BJ (cell line): ENCODE measurements at regions not wholly inside any gene's neighbourhood (a gene's known extent, or its start where the extent isn't known, plus 50 kb on each side); places are given as distances from the start of the nearest gene placed in this dataset.

Source experiments
- CTCF ChIA-PET: fragments of 350-600 bp; formaldehyde crosslinking; extraction: SDS; loops from one replicate; lab custom pipeline; 2021; ENCODE audit warnings: antibody characterized with exemption, inconsistent platforms; lab: Yijun Ruan, JAX
- POLR2A ChIA-PET: fragments of 300-600 bp; sonication (Branson Sonifier 250); formaldehyde crosslinking; extraction: SDS; loops from one replicate; lab custom pipeline; 2021; ENCODE audit warnings: antibody characterized with exemption; lab: Charles Lee
- DNase-seq: peaks from one replicate; pipeline ENCODE4 v3.0.0-alpha.2; 2011; ENCODE audit warnings: low read depth
- H3K27me3 ChIP-seq: 2 replicates; pipeline ENCODE4 v1.6.0; 2011; ENCODE audit warnings: low read length; ENCODE audit not compliant: control insufficient read depth, insufficient read depth
- H3K36me3 ChIP-seq: 2 replicates; pipeline ENCODE4 v1.5.1; 2011; ENCODE audit warnings: low read length; ENCODE audit not compliant: control insufficient read depth, insufficient read depth
- H3K4me3 ChIP-seq: 2 replicates; pipeline ENCODE4 v1.5.1; 2011; ENCODE audit warnings: low read depth, mild to moderate bottlenecking, control low read depth, low read length
- TF ChIP-seq, protein P1 (sequence below): IDR thresholded peaks from 2 replicates; pipeline ENCODE4 v1.5.1; 2011; ENCODE audit warnings: low read depth, mild to moderate bottlenecking, control low read depth, inconsistent platforms, low read length, moderate library complexity; ENCODE audit not compliant: insufficient read depth

DNA sequence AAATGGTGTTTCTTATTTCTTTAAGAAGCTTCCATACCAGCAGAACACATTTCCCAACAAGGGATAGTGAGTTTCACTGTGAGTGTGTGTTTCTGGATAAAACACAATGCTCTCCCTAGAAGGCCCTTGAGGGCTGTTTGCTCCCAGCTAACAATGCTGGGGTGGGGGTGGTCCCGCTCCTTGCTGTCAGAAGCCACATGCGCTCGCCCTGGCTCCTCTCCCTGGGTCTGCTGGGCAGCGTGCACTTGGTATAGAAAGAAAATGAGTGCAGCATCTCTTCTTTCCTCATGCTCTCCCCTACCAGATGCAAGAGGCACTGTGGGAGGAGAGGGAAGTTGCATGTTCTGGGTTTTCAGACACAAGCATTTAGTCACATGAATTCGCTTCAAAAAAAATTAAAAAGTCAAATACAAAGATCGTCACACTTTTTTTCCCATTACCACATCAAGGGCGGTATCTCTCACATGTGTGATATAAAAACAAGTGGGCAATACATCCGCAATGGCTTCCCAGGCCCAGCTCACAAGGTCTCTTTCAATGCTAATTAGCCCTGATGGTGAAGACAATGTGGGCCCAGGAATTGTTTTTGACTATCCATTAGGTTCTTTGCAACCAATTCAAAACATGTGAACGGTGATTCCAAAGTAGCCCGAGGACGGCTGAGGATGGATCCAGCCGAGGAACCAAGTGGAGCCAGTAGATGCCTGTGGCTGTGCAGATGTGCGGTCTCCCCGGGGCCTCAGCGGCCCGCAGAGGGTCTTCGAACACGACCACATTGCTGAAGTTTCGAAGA is 603.6 kb downstream of the IRX1 start:
- no peaks in the 10 kb centered on the region for H3K36me3 ChIP-seq
- H3K4me3 ChIP-seq = no peak overlapping the region
- no peaks in the 10 kb centered on the region for H3K27me3 ChIP-seq
- ChIA-PET POLR2A (no interaction called here), CTCF (no interaction called here)
- no peak for DNase-seq
- TF ChIP-seq, protein P1, sequence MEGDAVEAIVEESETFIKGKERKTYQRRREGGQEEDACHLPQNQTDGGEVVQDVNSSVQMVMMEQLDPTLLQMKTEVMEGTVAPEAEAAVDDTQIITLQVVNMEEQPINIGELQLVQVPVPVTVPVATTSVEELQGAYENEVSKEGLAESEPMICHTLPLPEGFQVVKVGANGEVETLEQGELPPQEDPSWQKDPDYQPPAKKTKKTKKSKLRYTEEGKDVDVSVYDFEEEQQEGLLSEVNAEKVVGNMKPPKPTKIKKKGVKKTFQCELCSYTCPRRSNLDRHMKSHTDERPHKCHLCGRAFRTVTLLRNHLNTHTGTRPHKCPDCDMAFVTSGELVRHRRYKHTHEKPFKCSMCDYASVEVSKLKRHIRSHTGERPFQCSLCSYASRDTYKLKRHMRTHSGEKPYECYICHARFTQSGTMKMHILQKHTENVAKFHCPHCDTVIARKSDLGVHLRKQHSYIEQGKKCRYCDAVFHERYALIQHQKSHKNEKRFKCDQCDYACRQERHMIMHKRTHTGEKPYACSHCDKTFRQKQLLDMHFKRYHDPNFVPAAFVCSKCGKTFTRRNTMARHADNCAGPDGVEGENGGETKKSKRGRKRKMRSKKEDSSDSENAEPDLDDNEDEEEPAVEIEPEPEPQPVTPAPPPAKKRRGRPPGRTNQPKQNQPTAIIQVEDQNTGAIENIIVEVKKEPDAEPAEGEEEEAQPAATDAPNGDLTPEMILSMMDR = no peak

DNA sequence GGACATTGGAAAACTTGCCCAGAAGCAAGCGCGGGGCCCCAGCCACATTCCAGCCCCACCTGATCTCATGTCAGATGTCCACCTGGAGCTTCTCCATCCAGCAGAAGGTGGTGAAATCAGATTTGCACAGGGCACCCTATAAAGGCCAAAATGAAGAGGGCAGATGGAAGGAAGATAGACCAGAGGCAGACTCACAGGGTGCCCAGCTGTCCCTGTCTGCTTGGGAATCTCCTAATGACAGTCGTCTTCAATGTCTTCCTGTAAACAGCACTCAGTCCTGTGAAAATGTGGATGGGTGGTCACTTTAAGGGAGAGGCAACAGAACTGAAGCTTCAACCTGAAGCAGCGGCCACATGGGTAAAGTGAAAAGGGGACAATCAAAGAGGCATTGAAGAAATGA is 607.5 kb downstream of the IRX1 start:
- TF ChIP-seq, protein P1 = no peak
- Histone ChIP-seq H3K27me3 (no peaks in the 10 kb centered on the region), H3K4me3 (no peak overlapping the region), H3K36me3 (no peaks in the 10 kb centered on the region)
- DNase-seq = no peak
- CTCF ChIA-PET = no interaction called here
- POLR2A ChIA-PET = no interaction called here

DNA sequence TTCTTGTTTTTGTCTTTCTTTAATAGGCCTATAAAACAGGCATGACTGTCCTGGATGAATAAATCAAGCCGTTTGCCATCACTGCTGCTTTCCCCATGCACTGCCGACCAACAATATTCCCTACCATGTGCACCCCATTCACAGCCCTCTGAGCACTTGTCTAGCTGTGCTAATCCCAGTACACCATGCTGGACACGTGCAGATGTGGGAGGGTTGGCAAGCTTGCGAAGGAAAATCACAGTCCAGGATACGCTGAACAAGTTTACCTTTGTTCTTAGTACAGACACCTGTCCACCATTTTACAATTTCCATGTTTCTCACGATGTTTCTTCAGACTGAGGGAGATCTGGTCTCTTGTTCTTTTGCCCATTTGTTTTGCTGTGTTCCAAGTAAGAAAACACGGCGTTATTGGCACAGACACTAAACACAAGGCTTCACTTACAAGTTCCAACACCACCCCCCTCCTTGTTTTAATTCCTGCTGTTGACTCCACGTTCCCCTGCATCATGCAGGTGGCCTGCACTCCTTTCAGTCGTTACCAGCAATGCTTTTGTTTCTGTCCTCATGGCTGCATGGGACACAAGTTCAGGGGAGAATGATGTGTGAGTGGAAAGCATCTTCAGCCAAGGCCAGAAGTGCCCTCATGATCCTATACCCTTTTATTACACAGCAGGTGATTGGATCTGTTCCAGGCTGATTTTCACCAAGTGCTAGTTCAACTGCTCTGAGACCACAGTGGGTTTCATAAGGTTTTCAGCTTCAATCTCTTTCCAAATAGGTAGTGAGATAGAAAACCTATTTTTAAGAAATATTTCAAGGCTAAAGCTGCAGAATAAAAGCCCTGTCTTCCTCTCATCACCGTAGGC is 608.9 kb downstream of the IRX1 start:
- Histone ChIP-seq H3K27me3 (no peaks in the 10 kb centered on the region), H3K4me3 (no peak overlapping the region), H3K36me3 (no peaks in the 10 kb centered on the region)
- CTCF ChIA-PET = no interaction called here
- TF ChIP-seq, protein P1 = no peak
- no peak for DNase-seq
- POLR2A ChIA-PET = no interaction called here

DNA sequence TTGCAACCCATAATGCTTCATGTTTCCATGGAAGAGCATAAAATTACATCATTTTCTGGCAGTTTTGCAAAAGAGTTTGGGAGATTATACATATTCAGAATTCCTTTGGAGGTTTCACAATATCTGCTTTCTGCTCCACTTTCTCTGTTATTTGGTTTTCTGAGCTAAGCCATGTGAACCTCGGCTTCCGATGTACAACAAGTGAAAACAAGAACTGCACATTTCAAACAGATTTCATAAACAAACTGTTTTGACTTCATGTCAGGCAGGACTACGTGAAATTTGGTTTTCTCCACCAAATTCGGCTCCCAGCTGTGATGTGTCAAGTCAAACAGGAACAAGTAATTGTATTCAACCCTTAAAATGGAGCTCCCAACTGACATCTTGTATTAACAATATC is 609.8 kb downstream of the IRX1 start:
- no peaks in the 10 kb centered on the region for H3K36me3 ChIP-seq
- H3K27me3 ChIP-seq = no peaks in the 10 kb centered on the region
- POLR2A ChIA-PET = no interaction called here
- TF ChIP-seq, protein P1 = no peak
- CTCF ChIA-PET = no interaction called here
- no peak for DNase-seq
- H3K4me3 ChIP-seq = no peak overlapping the region

DNA sequence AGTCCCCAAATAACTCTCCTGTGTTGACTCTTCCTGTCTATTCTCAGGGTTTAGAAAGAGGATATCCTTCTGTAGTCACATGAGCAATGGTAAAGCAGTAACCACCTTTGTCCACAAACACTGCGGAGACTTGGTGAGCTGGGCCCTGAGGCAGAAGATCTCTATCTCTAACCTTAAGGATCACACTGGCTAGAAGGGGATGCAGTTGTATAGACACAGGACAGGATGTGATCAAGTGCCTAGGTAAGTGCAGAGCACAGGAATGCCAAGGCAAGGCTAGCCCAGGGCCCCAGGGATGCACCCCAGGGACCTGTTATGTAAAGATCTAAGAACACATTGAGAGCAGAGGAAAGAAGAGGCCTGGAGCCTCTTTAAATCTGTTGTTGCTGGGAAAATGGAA is 610.5 kb downstream of the IRX1 start:
- no peaks in the 10 kb centered on the region for H3K27me3 ChIP-seq
- no peaks in the 10 kb centered on the region for H3K36me3 ChIP-seq
- no peak for DNase-seq
- H3K4me3 ChIP-seq = no peak overlapping the region
- TF ChIP-seq, protein P1 = no peak
- ChIA-PET POLR2A (no interaction called here), CTCF (no interaction called here)
